ENCODE measurements at regions not wholly inside any gene's neighbourhood (a gene's known extent, or its start where the extent isn't known, plus 50 kb on each side); places are given as distances from the start of the nearest gene placed in this dataset.

GRCh38 chr2:118301248-118301647, 213.0 kb downstream of the INSIG2 start:
- no peak for TF ChIP-seq CTCF (IDR thresholded peaks at IDR 0.05; ENCODE audit: low read length, missing control alignments)
- no peak for DNase-seq (ENCODE audit: low read depth)

GRCh38 chr2:118300832-118301231, 212.6 kb downstream of the INSIG2 start:
- TF ChIP-seq CTCF (IDR thresholded peaks at IDR 0.05; ENCODE audit: low read length, missing control alignments): no peak
- no peak for DNase-seq (ENCODE audit: low read depth)
- H3K4me3 ChIP-seq (replicated peaks; ENCODE audit: low read depth, low read length): no peak overlapping the region

More at GRCh38 chr2:118301248-118301647, 213.0 kb downstream of the INSIG2 start:
- no peak overlapping the region for H3K4me3 ChIP-seq (replicated peaks; ENCODE audit: low read depth, low read length)

- TF ChIP-seq CTCF (IDR thresholded peaks at IDR 0.05; ENCODE audit: low read length, missing control alignments): no peak
- no peak for DNase-seq (ENCODE audit: low read depth)
- H3K4me3 ChIP-seq (replicated peaks; ENCODE audit: low read depth, low read length): no peak overlapping the region
Measured at GRCh38 chr2:118296663-118297062, 208.4 kb downstream of the INSIG2 start.

GRCh38 chr2:118295592-118296390, 207.5 kb downstream of the INSIG2 start:
- DNase-seq (ENCODE audit: low read depth): no peak
- no peak overlapping the region for H3K4me3 ChIP-seq (replicated peaks; ENCODE audit: low read depth, low read length)
- TF ChIP-seq CTCF (IDR thresholded peaks at IDR 0.05; ENCODE audit: low read length, missing control alignments): no peak

- DNase-seq (ENCODE audit: low read depth): no peak
- H3K4me3 ChIP-seq (replicated peaks; ENCODE audit: low read depth, low read length): no peak overlapping the region
- no peak for TF ChIP-seq CTCF (IDR thresholded peaks at IDR 0.05; ENCODE audit: low read length, missing control alignments)
Measured at GRCh38 chr2:118294063-118294462, 205.8 kb downstream of the INSIG2 start.

- TF ChIP-seq CTCF (IDR thresholded peaks at IDR 0.05; ENCODE audit: low read length, missing control alignments): no peak
- DNase-seq (ENCODE audit: low read depth): no peak
Measured at GRCh38 chr2:118292991-118293390, 204.7 kb downstream of the INSIG2 start.

More at GRCh38 chr2:118292991-118293390, 204.7 kb downstream of the INSIG2 start:
- H3K4me3 ChIP-seq (replicated peaks; ENCODE audit: low read depth, low read length): no peak overlapping the region

Measured in fibroblast of pulmonary artery (primary cell).